NT2/D1 (cell line): ENCODE measurements at regions not wholly inside any gene's neighbourhood (a gene's known extent, or its start where the extent isn't known, plus 50 kb on each side); places are given as distances from the start of the nearest gene placed in this dataset.

Source experiments
- DNase-seq: peaks from one replicate; pipeline ENCODE4 v3.0.0-alpha.2; 2011; ENCODE audit warnings: low read depth, low spot score
- H3K27me3 ChIP-seq: 2 replicates; pipeline ENCODE4 v1.6.0; 2011; ENCODE audit warnings: mild to moderate bottlenecking; ENCODE audit not compliant: insufficient read length, insufficient read depth
- H3K36me3 ChIP-seq: 2 replicates; pipeline ENCODE4 v1.6.1; 2011; ENCODE audit warnings: mild to moderate bottlenecking, low read length, mixed read lengths; ENCODE audit not compliant: insufficient read depth, insufficient read length
- H3K4me1 ChIP-seq: 2 replicates; pipeline ENCODE4 v1.5.1; 2011; ENCODE audit not compliant: insufficient read depth, insufficient read length
- H3K4me3 ChIP-seq: 2 replicates; pipeline ENCODE4 v1.5.1; 2011; ENCODE audit warnings: low read depth; ENCODE audit not compliant: insufficient read length
- H3K9ac ChIP-seq: 2 replicates; pipeline ENCODE4 v1.6.0; 2011; ENCODE audit warnings: low read depth; ENCODE audit not compliant: insufficient read length
- H3K9me3 ChIP-seq: 2 replicates; pipeline ENCODE4 v1.5.1; 2011; ENCODE audit warnings: mild to moderate bottlenecking, low read length; ENCODE audit not compliant: insufficient read depth
- SUZ12 ChIP-seq: IDR thresholded peaks from 2 replicates; pipeline ENCODE4 v1.6.1; 2011; ENCODE audit not compliant: insufficient read length, insufficient read depth; ENCODE audit errors: extremely low read depth
- YY1 ChIP-seq: IDR thresholded peaks from 2 replicates; pipeline ENCODE4 v1.6.1; 2011; ENCODE audit not compliant: insufficient read length, insufficient read depth
- ZNF274 ChIP-seq: IDR thresholded peaks from 2 replicates; pipeline ENCODE4 v1.6.1; 2011; ENCODE audit warnings: mild to moderate bottlenecking, low read depth, low read length

DNA sequence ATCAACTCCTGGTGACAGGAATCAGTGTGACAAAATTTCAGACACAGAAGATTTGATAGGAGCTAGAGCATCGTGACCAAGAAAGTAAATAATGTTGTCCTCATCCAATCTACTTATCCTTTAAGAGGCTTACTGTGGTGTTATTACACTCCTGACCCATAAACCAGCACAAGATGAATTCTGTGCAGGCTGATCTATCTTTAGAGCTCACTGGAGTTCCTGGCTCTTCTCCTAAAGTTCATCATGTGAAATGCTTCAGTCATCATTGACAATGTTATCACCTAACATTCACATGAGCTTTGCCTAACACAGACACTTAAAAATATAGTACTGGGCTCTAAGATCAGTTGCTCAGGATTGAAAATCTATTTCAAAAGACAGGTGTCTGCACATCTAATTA lies 271.0 kb upstream of the HSF2 start:
- H3K9me3 ChIP-seq: no peaks in the 10 kb centered on the region
- DNase-seq: no peak
- no peaks in the 10 kb centered on the region for H3K27me3 ChIP-seq
- no peak overlapping the region for H3K9ac ChIP-seq
- no peak overlapping the region for H3K4me3 ChIP-seq
- H3K4me1 ChIP-seq: no peaks in the 10 kb centered on the region
- no peaks in the 10 kb centered on the region for H3K36me3 ChIP-seq
- TF ChIP-seq SUZ12: no peak
- no peak for TF ChIP-seq ZNF274
- no peak for TF ChIP-seq YY1

DNA sequence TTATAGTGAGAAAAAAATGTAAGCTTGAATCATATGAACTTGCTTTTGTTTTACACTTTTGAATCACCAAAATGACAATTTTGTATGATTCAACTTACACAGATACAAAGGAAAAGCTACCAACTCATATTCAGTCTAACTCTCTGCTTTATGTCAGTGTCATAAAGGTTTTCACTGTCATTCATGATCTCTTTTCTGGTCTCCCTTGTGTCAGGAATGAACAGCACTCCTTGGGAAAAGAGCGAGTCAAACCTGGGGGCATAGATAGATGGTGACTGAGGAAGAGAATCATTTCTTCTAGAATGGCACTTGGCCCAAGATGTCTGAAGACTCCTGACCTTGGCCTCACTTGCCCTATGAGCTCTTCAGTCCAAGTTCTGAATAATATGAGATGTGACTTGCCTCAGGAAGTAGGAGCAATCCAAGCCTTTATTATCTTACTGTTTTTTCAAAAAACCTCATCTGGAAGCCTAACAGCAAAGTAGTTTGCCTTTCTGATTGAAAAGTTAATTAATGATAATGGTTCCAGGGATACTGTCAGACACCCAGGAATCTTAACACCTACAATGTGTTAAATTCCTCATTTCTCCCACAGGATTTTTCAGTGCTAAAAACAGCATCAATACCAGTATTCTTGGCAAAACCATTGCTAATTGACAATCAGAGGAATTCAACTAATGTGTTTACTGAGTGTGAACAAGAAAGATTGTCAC lies 270.0 kb upstream of the HSF2 start:
- no peaks in the 10 kb centered on the region for H3K9me3 ChIP-seq
- no peak for DNase-seq
- H3K36me3 ChIP-seq: no peaks in the 10 kb centered on the region
- no peaks in the 10 kb centered on the region for H3K4me1 ChIP-seq
- TF ChIP-seq SUZ12 (no peak), YY1 (no peak)
- no peak overlapping the region for H3K4me3 ChIP-seq
- H3K9ac ChIP-seq: no peak overlapping the region
- H3K27me3 ChIP-seq: no peaks in the 10 kb centered on the region

DNA sequence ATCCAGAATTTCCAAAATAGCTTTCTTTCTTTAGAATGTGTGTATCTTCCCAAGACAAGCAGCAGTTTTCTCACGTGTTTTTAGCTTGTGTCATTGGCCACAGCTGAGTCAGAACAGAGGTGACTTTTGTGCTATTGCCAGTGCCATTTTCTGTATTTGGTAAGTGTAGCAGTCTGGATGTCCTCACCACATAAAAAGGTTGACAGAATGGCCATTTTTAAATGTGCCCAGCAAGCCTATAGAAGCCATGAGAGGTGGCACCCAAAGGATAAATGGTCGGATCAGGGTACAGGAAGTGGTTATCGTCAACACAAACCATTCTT lies 269.5 kb upstream of the HSF2 start:
- no peaks in the 10 kb centered on the region for H3K36me3 ChIP-seq
- H3K27me3 ChIP-seq: no peaks in the 10 kb centered on the region
- H3K4me1 ChIP-seq: no peaks in the 10 kb centered on the region
- TF ChIP-seq YY1: no peak
- TF ChIP-seq SUZ12: no peak
- TF ChIP-seq ZNF274: no peak
- H3K9me3 ChIP-seq: no peaks in the 10 kb centered on the region
- no peak overlapping the region for H3K4me3 ChIP-seq
- no peak overlapping the region for H3K9ac ChIP-seq
- DNase-seq: no peak

DNA sequence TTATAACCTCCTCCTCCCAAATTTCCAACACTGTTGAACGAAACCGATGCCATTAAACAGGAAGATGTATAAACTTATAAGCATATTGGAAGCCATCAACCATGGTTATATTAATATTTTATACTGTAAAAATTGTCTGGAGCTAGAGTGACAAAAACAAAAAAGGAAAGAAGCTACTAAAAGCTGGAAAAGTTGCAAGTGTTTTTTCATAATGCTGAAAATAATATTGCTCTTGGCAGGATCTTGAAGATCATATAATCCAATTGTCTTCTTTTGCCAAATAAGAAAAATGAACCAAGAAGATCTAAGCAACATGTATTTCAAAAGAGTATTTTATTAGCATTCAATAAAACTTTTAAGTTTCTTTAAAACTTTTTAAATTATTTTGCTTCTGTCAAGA lies 268.9 kb upstream of the HSF2 start:
- Histone ChIP-seq H3K9ac (no peak overlapping the region), H3K36me3 (no peaks in the 10 kb centered on the region), H3K4me3 (no peak overlapping the region), H3K4me1 (no peaks in the 10 kb centered on the region), H3K27me3 (no peaks in the 10 kb centered on the region), H3K9me3 (no peaks in the 10 kb centered on the region)
- TF ChIP-seq ZNF274 (no peak), YY1 (no peak), SUZ12 (no peak)
- DNase-seq: no peak

GRCh38 chr6:122136386-122136785 lies 263.1 kb upstream of the HSF2 start:
- no peak for DNase-seq
- H3K4me3 ChIP-seq: no peak overlapping the region
- no peaks in the 10 kb centered on the region for H3K27me3 ChIP-seq
- H3K4me1 ChIP-seq: no peaks in the 10 kb centered on the region
- TF ChIP-seq YY1: no peak
- no peak for TF ChIP-seq SUZ12
- no peak for TF ChIP-seq ZNF274
- no peaks in the 10 kb centered on the region for H3K36me3 ChIP-seq
- H3K9me3 ChIP-seq: no peaks in the 10 kb centered on the region
- no peak overlapping the region for H3K9ac ChIP-seq

DNA sequence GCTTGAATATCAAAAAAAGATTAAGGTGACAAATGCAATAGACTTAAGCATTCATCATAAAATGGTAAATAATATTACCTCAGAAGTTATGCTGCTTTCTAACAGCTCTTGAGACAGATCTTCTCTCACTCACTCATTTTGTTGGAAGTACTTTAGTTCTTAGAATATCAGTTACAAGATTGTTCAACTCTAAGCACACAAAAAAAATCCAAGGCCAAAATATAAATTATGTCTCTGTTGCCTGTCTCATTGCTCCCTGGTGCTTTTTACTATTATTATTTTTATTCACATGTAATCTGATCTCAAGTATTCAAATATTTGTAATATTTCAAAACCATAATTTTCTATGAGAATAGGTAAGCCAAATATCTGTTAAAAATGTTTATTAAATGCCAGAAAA lies 259.4 kb upstream of the HSF2 start:
- Histone ChIP-seq H3K27me3 (no peaks in the 10 kb centered on the region), H3K9me3 (no peaks in the 10 kb centered on the region), H3K9ac (no peak overlapping the region), H3K4me1 (no peaks in the 10 kb centered on the region), H3K4me3 (no peak overlapping the region), H3K36me3 (no peaks in the 10 kb centered on the region)
- no peak for DNase-seq
- no peak for TF ChIP-seq ZNF274
- no peak for TF ChIP-seq YY1
- TF ChIP-seq SUZ12: no peak

- Histone ChIP-seq H3K4me3 (no peak overlapping the region), H3K36me3 (no peaks in the 10 kb centered on the region), H3K4me1 (no peaks in the 10 kb centered on the region), H3K9ac (no peak overlapping the region), H3K9me3 (no peaks in the 10 kb centered on the region), H3K27me3 (no peaks in the 10 kb centered on the region)
- TF ChIP-seq SUZ12 (no peak), ZNF274 (no peak), YY1 (no peak)
- DNase-seq: no peak
These were observed 258.2 kb upstream of the HSF2 start for GRCh38 chr6:122141246-122141645.
